22Rv1 (cell line): ENCODE measurements at regions not wholly inside any gene's neighbourhood (a gene's known extent, or its start where the extent isn't known, plus 50 kb on each side); places are given as distances from the start of the nearest gene placed in this dataset.
"Not testable (repeated sequence)": the region's sequence is repeated elsewhere in the genome, so short reads cannot be mapped to it uniquely, and the experiment has no call there.

Experiments used
- H3K27ac ChIP-seq: fragments of 450-650 bp; 2 replicates; pipeline ENCODE4 v1.5.1; 2017
- CTCF ChIP-seq: fragments of 450-650 bp; IDR thresholded peaks from 2 replicates; pipeline ENCODE4 v1.5.1; 2017; ENCODE audit warnings: mild to moderate bottlenecking
- ZFX ChIP-seq: fragments of 450-650 bp; IDR thresholded peaks from 2 replicates; pipeline ENCODE4 v1.6.1; 2017; ENCODE audit warnings: antibody characterized with exemption, borderline replicate concordance

- TF ChIP-seq CTCF (no peak), ZFX (no peak)
- no peak overlapping the region for H3K27ac ChIP-seq
Measured at GRCh38 chr12:19909418-19909817, 458.9 kb upstream of the PDE3A start.

GRCh38 chr12:19910681-19911080 is 457.7 kb upstream of the PDE3A start:
- H3K27ac ChIP-seq = no peak overlapping the region
- TF ChIP-seq CTCF = no peak
- no peak for TF ChIP-seq ZFX

GRCh38 chr12:19912991-19913390 is 455.3 kb upstream of the PDE3A start:
- TF ChIP-seq ZFX = no peak
- TF ChIP-seq CTCF = no peak
- H3K27ac ChIP-seq = no peak overlapping the region

- H3K27ac ChIP-seq = 0 out of 2 replicates have a peak overlapping the region, but pooled peaks have one; percentile 65
- TF ChIP-seq ZFX = no peak
- TF ChIP-seq CTCF = peak; percentile 87
Measured at GRCh38 chr12:19915392-19916195, 452.7 kb upstream of the PDE3A start.

GRCh38 chr12:19916196-19916753 is 452.1 kb upstream of the PDE3A start:
- H3K27ac ChIP-seq = peak overlapping the region; percentile 65
- no peak for TF ChIP-seq ZFX
- TF ChIP-seq CTCF = no peak

GRCh38 chr12:19916974-19917373 is 451.4 kb upstream of the PDE3A start:
- TF ChIP-seq CTCF (no peak), ZFX (no peak)

GRCh38 chr12:19921716-19922115 is 446.6 kb upstream of the PDE3A start:
- not testable (repeated sequence) for H3K27ac ChIP-seq

More at GRCh38 chr12:19916974-19917373, 451.4 kb upstream of the PDE3A start:
- peak overlapping the region; percentile 65 for H3K27ac ChIP-seq
